22Rv1 (cell line): ENCODE measurements at regions not wholly inside any gene's neighbourhood (a gene's known extent, or its start where the extent isn't known, plus 50 kb on each side); places are given as distances from the start of the nearest gene placed in this dataset.
"Not testable (repeated sequence)": the region's sequence is repeated elsewhere in the genome, so short reads cannot be mapped to it uniquely, and the experiment has no call there.

Experiments
- CTCF ChIP-seq: fragments of 450-650 bp; IDR thresholded peaks from 2 replicates; pipeline ENCODE4 v1.5.1; 2017; ENCODE audit warnings: mild to moderate bottlenecking
- ZFX ChIP-seq: fragments of 450-650 bp; IDR thresholded peaks from 2 replicates; pipeline ENCODE4 v1.6.1; 2017; ENCODE audit warnings: antibody characterized with exemption, borderline replicate concordance

GRCh38 chr16:29185872-29186271 is 201.0 kb downstream of the LAT start:
- TF ChIP-seq CTCF, ZFX: not testable (repeated sequence)
